Hepatocyte (in vitro differentiated cells): ENCODE measurements at regions not wholly inside any gene's neighbourhood (a gene's known extent, or its start where the extent isn't known, plus 50 kb on each side); places are given as distances from the start of the nearest gene placed in this dataset.

ENCODE experiments used
- CTCF ChIP-seq: fragments of 200-600 bp; sonication (generic); IDR thresholded peaks from 2 replicates; pipeline ENCODE4 v1.5.1; 2016; ENCODE audit warnings: antibody characterized with exemption, mild to moderate bottlenecking; ENCODE audit not compliant: poor library complexity
- EZH2 ChIP-seq: fragments of 200-600 bp; sonication (generic); IDR thresholded peaks from 2 replicates; pipeline ENCODE4 v1.6.1; 2016; ENCODE audit warnings: antibody characterized with exemption, mild to moderate bottlenecking, borderline replicate concordance
- EZH2phosphoT487 ChIP-seq: fragments of 200-600 bp; sonication (generic); IDR thresholded peaks from one replicate; pipeline ENCODE4 v1.6.1; 2018; ENCODE audit warnings: antibody characterized with exemption, mild to moderate bottlenecking, low read depth, moderate library complexity; ENCODE audit not compliant: unreplicated experiment, severe bottlenecking

DNA sequence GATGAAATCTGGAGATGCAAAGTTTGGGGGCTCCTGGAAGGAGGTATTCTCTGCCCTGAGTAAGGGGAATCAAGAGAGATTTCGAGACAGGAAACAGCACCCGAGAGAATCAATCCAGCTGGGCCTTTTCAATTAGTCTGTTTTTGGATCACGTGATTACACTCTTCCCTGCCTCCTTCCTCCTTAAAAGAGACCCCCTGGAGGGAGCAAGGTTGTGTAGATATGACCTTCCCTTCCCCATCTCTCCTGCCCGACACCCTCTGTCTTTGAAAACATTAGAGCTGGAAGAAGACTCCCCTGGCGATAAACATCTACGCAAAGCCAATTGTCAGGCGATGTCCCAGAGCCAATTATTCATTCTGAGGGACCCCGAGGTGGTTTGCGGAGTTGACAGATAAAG is 407.9 kb downstream of the MIAT start:
- TF ChIP-seq CTCF: no peak
- TF ChIP-seq EZH2phosphoT487: no peak
- no peak for TF ChIP-seq EZH2
